ENCODE measurements at regions not wholly inside any gene's neighbourhood (a gene's known extent, or its start where the extent isn't known, plus 50 kb on each side); places are given as distances from the start of the nearest gene placed in this dataset.
"Not testable (repeated sequence)": the region's sequence is repeated elsewhere in the genome, so short reads cannot be mapped to it uniquely, and the experiment has no call there.

DNA sequence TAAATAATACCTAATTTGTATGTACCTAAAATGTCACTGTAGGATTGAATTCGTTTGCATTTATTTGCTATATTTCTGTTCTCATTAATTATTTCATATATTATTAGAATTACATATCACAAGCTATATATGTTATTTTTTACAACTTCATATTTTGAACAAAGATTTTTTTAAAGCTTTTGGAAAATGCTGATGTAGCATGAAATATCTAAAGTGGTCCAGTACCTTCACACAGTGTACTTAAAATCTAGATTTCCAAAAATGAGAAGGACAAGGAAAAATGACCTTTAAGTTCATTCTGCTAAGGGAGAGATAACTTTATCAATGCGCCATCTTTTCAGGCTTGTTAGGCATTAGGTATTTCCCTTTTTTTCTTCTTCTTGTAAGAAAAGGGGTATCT is 71.8 kb downstream of the LARP7 start:
- no peak overlapping the region for H3K27ac Mint-ChIP-seq
- intact Hi-C loops (cut with micrococcal nuclease), result loop anchor here (10.0 kb wide), 1 partner anchor 56 kb away; no protein-coding TSS in a partner anchor
- peaks cover 39% of the 10 kb centered on the region for H3K27me3 Mint-ChIP-seq (ENCODE audit: low read depth)
- H3K36me3 Mint-ChIP-seq (ENCODE audit: low read depth), result no peaks in the 10 kb centered on the region
- no peaks in the 10 kb centered on the region for H3K9me3 Mint-ChIP-seq
- H3K4me3 Mint-ChIP-seq (ENCODE audit: low read depth), result no peak overlapping the region
- DNase-seq (ENCODE audit: low spot score), result no peak
- peaks cover 16% of the 10 kb centered on the region for H3K4me1 Mint-ChIP-seq (ENCODE audit: low read depth)

DNA sequence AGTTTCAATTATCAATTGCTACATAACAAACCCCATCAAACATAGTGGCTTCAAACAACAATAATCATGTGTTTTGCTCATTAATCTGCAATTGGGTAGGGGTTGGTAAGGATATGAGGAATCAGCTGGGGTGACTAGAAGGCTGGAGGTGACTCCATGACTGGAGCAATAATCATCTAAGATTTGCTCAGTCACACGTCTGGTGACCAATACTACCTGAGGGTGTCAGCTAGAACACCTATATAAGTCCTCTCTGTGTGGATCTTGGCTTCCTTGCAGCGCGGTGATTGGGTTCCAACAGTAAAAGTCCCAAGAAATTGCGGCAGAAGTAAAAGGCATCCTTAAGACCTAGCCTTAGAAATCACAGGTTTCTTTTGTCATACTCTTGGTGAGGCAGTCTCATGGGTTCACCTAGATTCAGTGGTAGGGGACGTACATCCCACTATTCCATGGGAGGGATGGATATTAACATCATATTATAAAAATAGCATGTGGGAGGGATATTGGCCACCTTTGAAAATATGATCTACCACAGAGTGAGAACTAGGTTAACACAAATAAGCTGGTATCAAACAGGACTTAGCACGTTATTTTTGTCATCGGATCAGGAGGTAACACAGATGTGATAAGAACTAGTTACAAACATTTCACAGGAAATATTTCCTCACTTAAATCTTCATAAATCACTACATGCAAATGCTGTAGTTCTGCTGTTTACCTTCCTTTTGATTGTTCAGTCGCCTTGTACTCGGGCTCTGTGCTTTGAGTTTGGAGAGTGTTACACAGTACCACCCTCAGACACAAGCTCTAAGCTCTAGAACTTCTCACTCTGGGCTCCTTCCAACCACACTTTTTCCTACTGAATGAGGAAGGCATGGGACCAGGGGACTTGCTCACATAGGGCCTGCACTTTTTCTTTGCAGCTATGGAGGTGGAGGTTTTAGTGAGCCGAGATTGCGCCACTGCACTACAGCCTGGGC is 78.3 kb downstream of the LARP7 start:
- Mint-ChIP-seq H3K27ac (no peak overlapping the region), H3K4me1 (ENCODE audit: low read depth) (no peaks in the 10 kb centered on the region), H3K9me3 (no peaks in the 10 kb centered on the region), H3K4me3 (ENCODE audit: low read depth) (no peak overlapping the region), H3K36me3 (ENCODE audit: low read depth) (no peaks in the 10 kb centered on the region), H3K27me3 (ENCODE audit: low read depth) (peaks cover 8% of the 10 kb centered on the region)
- intact Hi-C loops (cut with micrococcal nuclease), result no loop called here
- DNase-seq (ENCODE audit: low spot score), result no peak

DNA sequence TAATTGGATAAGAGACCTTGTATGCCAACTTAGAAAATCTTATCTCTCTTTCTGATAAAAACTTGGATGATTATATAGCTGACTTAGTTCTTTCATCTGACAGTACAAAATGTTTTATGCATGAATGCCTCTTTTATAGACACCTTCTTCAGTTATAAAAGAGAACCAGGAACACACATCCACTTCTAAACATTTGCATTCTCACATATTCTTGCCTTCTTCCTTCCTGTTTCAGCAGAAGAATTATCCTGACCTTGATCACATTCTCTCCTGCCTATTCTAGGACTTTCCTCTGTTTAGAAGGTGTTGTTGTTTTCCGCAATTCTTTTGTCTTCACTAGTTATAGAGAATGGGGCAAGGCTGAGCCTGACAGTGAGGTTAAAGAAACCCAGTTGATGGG is 80.9 kb downstream of the LARP7 start:
- H3K27ac Mint-ChIP-seq, result no peak overlapping the region
- no peaks in the 10 kb centered on the region for H3K9me3 Mint-ChIP-seq
- H3K4me3 Mint-ChIP-seq (ENCODE audit: low read depth), result no peak overlapping the region
- intact Hi-C loops (cut with micrococcal nuclease), result no loop called here
- H3K36me3 Mint-ChIP-seq (ENCODE audit: low read depth), result no peaks in the 10 kb centered on the region
- no peaks in the 10 kb centered on the region for H3K4me1 Mint-ChIP-seq (ENCODE audit: low read depth)
- peaks cover 18% of the 10 kb centered on the region for H3K27me3 Mint-ChIP-seq (ENCODE audit: low read depth)
- no peak for DNase-seq (ENCODE audit: low spot score)

DNA sequence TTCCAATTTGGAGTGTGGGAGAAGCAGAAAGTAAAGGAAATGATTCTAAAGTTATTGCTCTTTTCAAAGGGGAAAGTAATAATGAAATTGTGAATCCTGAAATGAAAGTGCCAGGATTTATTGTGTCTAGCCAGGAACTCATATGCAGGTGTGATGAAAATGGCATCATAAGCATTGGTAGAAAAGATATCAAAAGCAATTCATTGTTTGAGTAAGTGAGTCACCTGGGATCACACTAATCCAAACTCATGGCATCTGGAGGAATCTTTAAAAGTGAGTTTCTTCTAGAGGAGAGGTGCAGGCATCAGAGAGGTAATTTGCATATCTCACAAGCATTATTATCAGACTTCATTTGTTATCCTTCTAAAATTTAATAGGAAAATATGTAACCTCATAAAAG is 84.7 kb downstream of the LARP7 start:
- H3K4me3 Mint-ChIP-seq (ENCODE audit: low read depth), result no peak overlapping the region
- no peaks in the 10 kb centered on the region for H3K36me3 Mint-ChIP-seq (ENCODE audit: low read depth)
- H3K4me1 Mint-ChIP-seq (ENCODE audit: low read depth), result no peaks in the 10 kb centered on the region
- no peak overlapping the region for H3K27ac Mint-ChIP-seq
- peaks cover 18% of the 10 kb centered on the region for H3K27me3 Mint-ChIP-seq (ENCODE audit: low read depth)
- intact Hi-C loops (cut with micrococcal nuclease), result no loop called here
- DNase-seq (ENCODE audit: low spot score), result no peak
- no peaks in the 10 kb centered on the region for H3K9me3 Mint-ChIP-seq

DNA sequence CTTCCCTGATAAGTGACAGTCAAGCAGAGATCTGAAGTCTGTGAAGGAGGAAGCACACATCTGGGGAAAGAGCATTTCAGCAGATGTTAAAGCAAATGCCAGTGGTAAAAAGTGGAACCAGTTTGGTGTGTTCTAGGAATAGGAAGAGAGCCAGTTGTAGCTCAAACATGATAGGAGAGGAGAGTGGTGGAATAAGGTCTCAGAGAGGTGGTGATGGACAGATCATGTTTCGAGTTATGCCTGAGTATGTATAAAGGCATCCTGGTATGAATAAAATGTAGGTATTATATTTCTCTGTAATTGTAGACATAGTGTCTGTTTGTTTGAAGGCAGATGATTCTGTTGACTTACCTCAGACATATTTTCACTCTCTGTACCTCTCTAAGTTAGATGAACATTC is 89.1 kb downstream of the LARP7 start:
- Mint-ChIP-seq H3K4me3 (ENCODE audit: low read depth) (no peak overlapping the region), H3K9me3 (no peaks in the 10 kb centered on the region), H3K27me3 (ENCODE audit: low read depth) (peaks cover 5% of the 10 kb centered on the region), H3K36me3 (ENCODE audit: low read depth) (no peaks in the 10 kb centered on the region), H3K4me1 (ENCODE audit: low read depth) (no peaks in the 10 kb centered on the region), H3K27ac (no peak overlapping the region)
- no peak for DNase-seq (ENCODE audit: low spot score)
- intact Hi-C loops (cut with micrococcal nuclease), result no loop called here

DNA sequence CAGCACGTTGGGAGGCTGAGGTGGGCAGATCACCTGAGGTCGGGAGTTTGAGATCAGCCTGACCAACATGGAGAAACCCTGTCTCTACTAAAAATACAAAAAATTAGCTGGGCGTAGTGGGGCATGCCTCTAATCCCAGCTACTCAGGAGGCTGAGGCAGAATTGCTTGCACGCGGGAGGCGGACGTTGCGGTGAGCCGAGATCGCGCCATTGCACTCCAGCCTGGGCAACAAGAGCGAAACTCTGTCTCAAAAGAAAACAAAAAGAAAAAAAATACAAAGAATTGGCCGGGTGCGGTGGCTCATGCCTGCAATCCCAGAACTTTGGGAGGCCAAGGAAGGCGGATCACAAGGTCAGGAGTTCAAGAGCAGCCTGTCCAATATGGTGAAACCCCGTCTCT is 90.8 kb downstream of the LARP7 start:
- H3K27ac Mint-ChIP-seq; H3K27me3 Mint-ChIP-seq (ENCODE audit: low read depth); H3K9me3 Mint-ChIP-seq; H3K4me3 Mint-ChIP-seq (ENCODE audit: low read depth); H3K4me1 Mint-ChIP-seq (ENCODE audit: low read depth); intact Hi-C loops (cut with micrococcal nuclease); DNase-seq (ENCODE audit: low spot score); H3K36me3 Mint-ChIP-seq (ENCODE audit: low read depth): not testable (repeated sequence)

DNA sequence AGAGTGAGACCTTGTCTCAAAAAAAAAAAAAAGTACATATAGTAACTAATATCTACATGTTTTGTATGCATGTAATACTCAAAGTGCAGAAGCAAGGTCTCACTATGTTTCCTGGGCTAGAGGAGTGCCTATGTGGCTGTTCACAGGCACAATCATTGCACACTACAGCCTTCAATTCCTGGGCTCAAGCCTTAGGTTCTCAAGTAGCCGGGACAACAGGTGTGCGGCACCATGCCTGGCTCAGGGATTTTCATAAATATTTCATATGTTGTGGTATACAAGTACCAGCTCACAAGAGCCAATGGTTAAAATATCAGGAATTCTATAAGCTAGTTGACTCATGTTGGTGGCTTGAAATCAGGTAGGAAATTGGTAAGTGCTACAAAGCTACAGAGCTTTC is 94.8 kb downstream of the LARP7 start:
- DNase-seq (ENCODE audit: low spot score), result no peak

DNA sequence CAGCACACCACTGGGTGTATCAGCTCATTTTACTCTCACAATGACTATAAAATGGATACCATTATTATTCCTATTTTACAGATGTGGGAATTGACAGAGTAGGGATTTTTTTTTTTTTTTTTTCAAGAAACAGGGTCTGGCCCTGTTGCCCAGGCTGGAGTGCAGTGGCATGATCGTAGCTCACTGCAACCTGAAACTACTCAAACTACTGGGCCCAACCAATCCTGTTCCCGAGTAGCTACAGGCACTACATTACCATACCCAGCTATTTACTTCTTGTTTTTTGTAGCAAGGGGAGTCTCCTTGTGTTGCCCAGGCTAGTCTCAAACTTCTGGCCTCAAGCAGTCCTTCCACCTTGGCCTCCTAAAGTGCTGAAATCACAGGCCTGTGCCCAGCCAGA is 95.2 kb downstream of the LARP7 start:
- H3K27me3 Mint-ChIP-seq (ENCODE audit: low read depth), result no peaks in the 10 kb centered on the region
- DNase-seq (ENCODE audit: low spot score), result no peak
- H3K4me3 Mint-ChIP-seq (ENCODE audit: low read depth), result no peak overlapping the region
- no peaks in the 10 kb centered on the region for H3K36me3 Mint-ChIP-seq (ENCODE audit: low read depth)
- intact Hi-C loops (cut with micrococcal nuclease), result loop anchor here (10.0 kb wide), 1 partner anchor 547 kb away; no protein-coding TSS in a partner anchor
- no peak overlapping the region for H3K27ac Mint-ChIP-seq
- H3K4me1 Mint-ChIP-seq (ENCODE audit: low read depth), result peaks cover 13% of the 10 kb centered on the region
- H3K9me3 Mint-ChIP-seq, result no peaks in the 10 kb centered on the region

More for the DNA sequence above, 94.8 kb downstream of the LARP7 start:
- intact Hi-C loops (cut with micrococcal nuclease), result loop anchor here (10.0 kb wide), 1 partner anchor 547 kb away; no protein-coding TSS in a partner anchor
- no peaks in the 10 kb centered on the region for H3K27me3 Mint-ChIP-seq (ENCODE audit: low read depth)
- no peak overlapping the region for H3K4me3 Mint-ChIP-seq (ENCODE audit: low read depth)
- no peak overlapping the region for H3K27ac Mint-ChIP-seq
- H3K9me3 Mint-ChIP-seq, result no peaks in the 10 kb centered on the region
- H3K36me3 Mint-ChIP-seq (ENCODE audit: low read depth), result no peaks in the 10 kb centered on the region
- peaks cover 10% of the 10 kb centered on the region for H3K4me1 Mint-ChIP-seq (ENCODE audit: low read depth)

DNA sequence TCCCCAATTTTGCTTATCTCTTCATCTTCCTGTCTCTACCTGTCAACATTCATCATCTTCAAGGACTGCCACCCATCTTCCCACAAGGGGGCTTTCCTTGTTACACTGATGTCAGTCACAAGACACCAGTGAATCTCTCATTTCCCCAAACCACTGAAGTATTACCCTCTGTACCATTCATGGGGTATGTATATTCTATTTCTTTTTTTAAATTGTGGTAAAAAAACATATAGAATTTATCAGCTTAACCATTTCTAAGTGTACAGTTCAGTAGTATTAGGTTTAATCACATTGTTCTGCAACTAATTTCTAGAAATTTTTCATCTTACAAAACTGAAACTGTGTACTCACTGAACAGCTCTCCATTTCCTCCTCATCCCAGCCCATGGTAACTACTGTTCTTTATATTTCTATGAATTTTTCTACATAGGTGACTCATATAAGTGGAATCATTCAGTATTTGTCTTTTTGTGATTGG is 98.6 kb downstream of the LARP7 start:
- peaks cover 13% of the 10 kb centered on the region for H3K4me1 Mint-ChIP-seq (ENCODE audit: low read depth)
- no peaks in the 10 kb centered on the region for H3K27me3 Mint-ChIP-seq (ENCODE audit: low read depth)
- H3K36me3 Mint-ChIP-seq (ENCODE audit: low read depth), result no peaks in the 10 kb centered on the region
- intact Hi-C loops (cut with micrococcal nuclease), result loop anchor here (10.0 kb wide), 1 partner anchor 551 kb away; no protein-coding TSS in a partner anchor
- H3K4me3 Mint-ChIP-seq (ENCODE audit: low read depth), result peak overlapping the region; percentile 3
- H3K27ac Mint-ChIP-seq, result peak overlapping the region; percentile 50
- no peaks in the 10 kb centered on the region for H3K9me3 Mint-ChIP-seq
- no peak for DNase-seq (ENCODE audit: low spot score)

DNA sequence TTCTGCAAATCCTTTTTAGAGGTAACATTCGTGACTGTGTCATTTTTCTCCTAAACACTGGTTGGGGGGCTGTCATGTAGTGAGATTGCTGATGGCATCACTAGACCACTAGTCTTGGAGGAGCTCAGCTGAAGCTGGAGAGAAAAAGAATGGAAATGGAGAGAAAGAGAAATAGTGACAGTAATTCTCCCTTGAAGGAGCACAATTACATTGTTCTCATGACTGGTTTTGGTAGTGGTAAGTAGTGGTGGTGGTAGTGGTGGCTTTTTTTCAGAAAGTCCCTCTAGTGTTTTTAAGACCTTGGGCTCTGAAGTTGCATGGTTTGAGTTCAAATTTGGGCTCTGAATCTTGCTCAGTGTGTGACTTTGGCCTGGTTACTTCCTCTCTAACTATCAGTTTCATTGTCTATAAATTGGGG is 99.8 kb downstream of the LARP7 start:
- peaks cover 13% of the 10 kb centered on the region for H3K4me1 Mint-ChIP-seq (ENCODE audit: low read depth)
- no peaks in the 10 kb centered on the region for H3K36me3 Mint-ChIP-seq (ENCODE audit: low read depth)
- intact Hi-C loops (cut with micrococcal nuclease), result loop anchor here (10.0 kb wide), 1 partner anchor 552 kb away; no protein-coding TSS in a partner anchor
- no peaks in the 10 kb centered on the region for H3K27me3 Mint-ChIP-seq (ENCODE audit: low read depth)
- no peak for DNase-seq (ENCODE audit: low spot score)
- no peak overlapping the region for H3K4me3 Mint-ChIP-seq (ENCODE audit: low read depth)
- no peaks in the 10 kb centered on the region for H3K9me3 Mint-ChIP-seq
- peak overlapping the region; percentile 56 for H3K27ac Mint-ChIP-seq

DNA sequence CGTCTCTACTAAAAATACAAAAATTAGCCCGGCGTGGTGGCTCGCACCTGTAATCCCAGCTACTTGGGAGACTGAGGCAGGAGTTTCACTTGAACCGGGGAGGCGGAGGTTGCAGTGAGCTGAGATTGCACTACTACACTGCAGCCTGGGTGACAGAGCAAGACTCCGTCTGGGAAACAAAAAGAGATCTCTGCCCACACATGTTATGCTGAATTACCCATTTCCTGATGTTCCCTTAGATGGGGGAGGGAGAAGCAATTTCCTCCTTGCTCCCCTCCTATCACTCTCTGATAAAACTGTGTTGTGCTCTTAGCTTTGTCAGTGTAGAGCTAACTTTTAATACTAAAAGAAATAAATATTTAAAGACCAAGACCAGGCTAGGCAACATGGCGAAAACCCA is 102.5 kb downstream of the LARP7 start:
- Mint-ChIP-seq H3K9me3 (no peaks in the 10 kb centered on the region), H3K36me3 (ENCODE audit: low read depth) (no peaks in the 10 kb centered on the region), H3K4me3 (ENCODE audit: low read depth) (no peak overlapping the region), H3K27ac (no peak overlapping the region), H3K4me1 (ENCODE audit: low read depth) (peaks cover 13% of the 10 kb centered on the region), H3K27me3 (ENCODE audit: low read depth) (no peaks in the 10 kb centered on the region)
- no peak for DNase-seq (ENCODE audit: low spot score)
- intact Hi-C loops (cut with micrococcal nuclease), result loop anchor here (10.0 kb wide), 1 partner anchor 555 kb away; no protein-coding TSS in a partner anchor

DNA sequence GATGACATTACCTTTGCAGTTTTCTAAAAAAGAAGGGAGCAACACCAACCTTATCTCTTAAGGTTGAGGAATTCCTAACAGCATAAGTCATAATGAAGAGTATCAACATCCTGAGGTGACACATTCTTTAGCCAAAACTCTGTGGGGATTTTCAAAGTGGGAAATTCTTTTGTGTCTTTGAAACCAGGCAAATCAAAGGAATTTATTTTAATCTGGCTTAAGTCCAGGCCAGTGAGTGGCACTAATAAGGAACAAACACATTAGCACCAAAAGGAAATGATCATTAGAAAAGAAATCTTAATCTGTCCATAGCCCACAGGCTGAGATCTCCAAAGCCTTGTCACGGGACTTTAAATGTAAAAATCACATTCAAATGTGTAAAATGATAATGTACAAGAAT is 110.1 kb downstream of the LARP7 start:
- Mint-ChIP-seq H3K27ac (no peak overlapping the region), H3K4me1 (ENCODE audit: low read depth) (no peaks in the 10 kb centered on the region), H3K27me3 (ENCODE audit: low read depth) (peaks cover 22% of the 10 kb centered on the region), H3K9me3 (no peaks in the 10 kb centered on the region), H3K36me3 (ENCODE audit: low read depth) (no peaks in the 10 kb centered on the region), H3K4me3 (ENCODE audit: low read depth) (no peak overlapping the region)
- intact Hi-C loops (cut with micrococcal nuclease), result no loop called here
- DNase-seq (ENCODE audit: low spot score), result no peak

DNA sequence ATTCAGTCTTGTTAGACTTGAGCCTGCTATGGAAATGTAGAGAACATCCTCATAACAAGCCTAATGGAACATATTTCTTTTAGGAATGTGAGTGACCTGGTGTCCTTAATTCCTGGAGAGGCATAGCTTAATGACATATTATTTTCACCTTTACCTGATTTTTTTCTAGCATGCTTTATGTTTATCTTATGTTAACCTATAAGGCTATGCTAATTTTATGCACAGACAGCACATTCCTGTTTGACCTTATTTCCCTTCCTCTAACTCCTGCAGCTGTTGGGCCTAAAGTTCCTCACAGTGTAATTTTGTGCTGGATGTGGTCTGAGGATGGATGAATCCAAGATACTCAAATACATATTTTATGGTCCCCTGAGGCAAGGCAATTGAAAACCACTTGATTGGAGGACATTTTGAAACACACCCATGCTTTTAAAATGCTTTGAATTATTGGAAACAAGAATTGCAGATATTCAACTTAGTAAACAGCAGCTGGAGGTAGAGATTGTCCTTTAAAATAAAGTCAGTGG is 111.5 kb downstream of the LARP7 start:
- no peak for DNase-seq (ENCODE audit: low spot score)
- no peaks in the 10 kb centered on the region for H3K9me3 Mint-ChIP-seq
- H3K4me3 Mint-ChIP-seq (ENCODE audit: low read depth), result no peak overlapping the region
- H3K36me3 Mint-ChIP-seq (ENCODE audit: low read depth), result no peaks in the 10 kb centered on the region
- H3K27ac Mint-ChIP-seq, result no peak overlapping the region
- peaks cover 27% of the 10 kb centered on the region for H3K27me3 Mint-ChIP-seq (ENCODE audit: low read depth)
- intact Hi-C loops (cut with micrococcal nuclease), result no loop called here
- H3K4me1 Mint-ChIP-seq (ENCODE audit: low read depth), result no peaks in the 10 kb centered on the region

All from activated T-helper 2 cell treated with anti-CD3 and anti-CD28 coated beads, Interferon-gamma antibody, Interleukin-2, Interleukin-4, amounts not matched to agents 10 μg/mL and 5 μg/mL and 100 μg/mL, durations not matched to agents 14 hours and 24 hours and 36 hours (primary cell).